Activated CD4-positive, alpha-beta T cell treated with anti-CD3 and anti-CD28 coated beads, Interleukin-2, Interleukin-4, amounts not matched to agents 100 ng/mL and 50 ng/mL, durations not matched to agents 16 hours and 8 hours (primary cell): ENCODE measurements at regions not wholly inside any gene's neighbourhood (a gene's known extent, or its start where the extent isn't known, plus 50 kb on each side); places are given as distances from the start of the nearest gene placed in this dataset.

Experiments used
- DNase-seq: peaks from one replicate; pipeline ENCODE4 v3.0.0-alpha.2; 2020; ENCODE audit warnings: low spot score

GRCh38 chr21:25329227-25329825, 278.0 kb downstream of the MRPL39 start:
- no peak for DNase-seq

GRCh38 chr21:25328736-25329135, 278.5 kb downstream of the MRPL39 start:
- DNase-seq, result no peak

- DNase-seq, result no peak
Measured at GRCh38 chr21:25326181-25326580, 281.1 kb downstream of the MRPL39 start.

- DNase-seq, result no peak
Measured at GRCh38 chr21:25324666-25325065, 282.6 kb downstream of the MRPL39 start.

GRCh38 chr21:25323356-25323949, 283.8 kb downstream of the MRPL39 start:
- DNase-seq, result no peak

- no peak for DNase-seq
Measured at GRCh38 chr21:25314247-25314646, 293.0 kb downstream of the MRPL39 start.

GRCh38 chr21:25313829-25314228, 293.5 kb downstream of the MRPL39 start:
- DNase-seq, result no peak

- DNase-seq, result no peak
Measured at GRCh38 chr21:25307489-25307888, 299.8 kb downstream of the MRPL39 start.

GRCh38 chr21:25304611-25305010, 302.7 kb downstream of the MRPL39 start:
- DNase-seq, result no peak

- DNase-seq, result no peak
Measured at GRCh38 chr21:25300632-25301031, 306.6 kb downstream of the MRPL39 start.

GRCh38 chr21:25298512-25299491, 308.5 kb downstream of the MRPL39 start:
- peak; percentile 44 for DNase-seq

GRCh38 chr21:25297117-25297516, 310.2 kb downstream of the MRPL39 start:
- DNase-seq, result no peak

- no peak for DNase-seq
Measured at GRCh38 chr21:25296252-25296651, 311.0 kb downstream of the MRPL39 start.

GRCh38 chr21:25292396-25292795, 314.9 kb downstream of the MRPL39 start:
- DNase-seq, result no peak

GRCh38 chr21:25283720-25284119, 323.6 kb downstream of the MRPL39 start:
- DNase-seq, result peak; percentile 24

- DNase-seq, result no peak
Measured at GRCh38 chr21:25281134-25281533, 326.1 kb downstream of the MRPL39 start.

- DNase-seq, result no peak
Measured at GRCh38 chr21:25280061-25280460, 327.2 kb downstream of the MRPL39 start.

- DNase-seq, result no peak
Measured at GRCh38 chr21:25273959-25274358, 333.3 kb downstream of the MRPL39 start.

- no peak for DNase-seq
Measured at GRCh38 chr21:25254491-25255174, 352.6 kb downstream of the MRPL39 start.

GRCh38 chr21:25246546-25246945, 360.7 kb downstream of the MRPL39 start:
- DNase-seq, result no peak

- no peak for DNase-seq
Measured at GRCh38 chr21:25244735-25245134, 362.5 kb downstream of the MRPL39 start.

- no peak for DNase-seq
Measured at GRCh38 chr21:25243808-25244207, 363.5 kb downstream of the MRPL39 start.
